Common myeloid progenitor, CD34-positive (primary cell): ENCODE measurements at regions not wholly inside any gene's neighbourhood (a gene's known extent, or its start where the extent isn't known, plus 50 kb on each side); places are given as distances from the start of the nearest gene placed in this dataset.

ENCODE experiments used
- CTCF ChIA-PET: fragments of 350-600 bp; sonication (Branson Sonifier 250); formaldehyde crosslinking; loops from one replicate; lab custom pipeline; 2021; ENCODE audit warnings: antibody characterized with exemption; lab: Charles Lee
- POLR2A ChIA-PET: fragments of 350-600 bp; sonication (Branson Sonifier 250); formaldehyde crosslinking; loops from one replicate; lab custom pipeline; 2021; ENCODE audit warnings: antibody characterized with exemption; lab: Charles Lee
- DNase-seq, 3 donors: peaks; one replicate each; pipeline versions ENCODE4 v3.0.0 to v3.0.0-alpha.2; 2013
- H3K27ac ChIP-seq, 2 experiments: 1 replicate in 1 of 2; 2 replicates in 1 of 2; pipeline ENCODE4 v1.7.0; 2013; ENCODE audit warnings: inconsistent platforms in 2 of 2, low read length in 2 of 2, mild to moderate bottlenecking in 2 of 2, low read depth in 1 of 2, moderate library complexity in 1 of 2; ENCODE audit not compliant: severe bottlenecking in 2 of 2, insufficient read depth in 1 of 2, poor library complexity in 1 of 2
- H3K27me3 ChIP-seq, 5 experiments: replicated peaks in 2 of 5; 1 replicate in 3 of 5; 2 replicates in 2 of 5; pipeline versions ENCODE4 v1.6.1 to v1.7.0; 2013; ENCODE audit warnings: low read length in 4 of 5, mild to moderate bottlenecking in 2 of 5, moderate library complexity in 2 of 5, inconsistent platforms in 1 of 5; ENCODE audit not compliant: insufficient read depth in 5 of 5, control insufficient read depth in 4 of 5
- H3K36me3 ChIP-seq, 4 experiments: 1 replicate in 2 of 4; 2 replicates in 2 of 4; pipeline versions ENCODE4 v1.6.1 to v1.7.0; 2013; ENCODE audit warnings: low read length in 3 of 4, control low read depth in 1 of 4, mild to moderate bottlenecking in 1 of 4; ENCODE audit not compliant: control insufficient read depth in 4 of 4, insufficient read depth in 4 of 4
- H3K4me1 ChIP-seq, 4 experiments: 1 replicate in 3 of 4; 2 replicates in 1 of 4; pipeline versions ENCODE4 v1.6.1 to v1.7.1; 2013; ENCODE audit warnings: low read length in 3 of 4, mild to moderate bottlenecking in 3 of 4, control low read depth in 1 of 4, inconsistent platforms in 1 of 4, moderate library complexity in 1 of 4; ENCODE audit not compliant: control insufficient read depth in 4 of 4, insufficient read depth in 4 of 4; ENCODE audit errors: control extremely low read depth in 1 of 4
- H3K4me3 ChIP-seq, 7 experiments: 1 replicate in 4 of 7; 2 replicates in 3 of 7; pipeline versions ENCODE4 v1.5.1 to v1.7.0; 2013; ENCODE audit warnings: mild to moderate bottlenecking in 7 of 7, low read length in 6 of 7, moderate library complexity in 6 of 7, inconsistent platforms in 2 of 7, low read depth in 2 of 7, control low read depth in 1 of 7; ENCODE audit not compliant: insufficient read depth in 4 of 7, control insufficient read depth in 1 of 7; ENCODE audit errors: extremely low read depth in 1 of 7
- H3K9me3 ChIP-seq, 5 experiments: 1 replicate in 4 of 5; 2 replicates in 1 of 5; pipeline versions ENCODE4 v1.6.1 to v1.7.1; 2013; ENCODE audit warnings: low read length in 4 of 5, mild to moderate bottlenecking in 2 of 5, inconsistent platforms in 1 of 5, low read depth in 1 of 5, moderate library complexity in 1 of 5; ENCODE audit not compliant: control insufficient read depth in 4 of 5, insufficient read depth in 2 of 5; ENCODE audit errors: control extremely low read depth in 1 of 5
- WGBS: methylation state at CpG from one replicate; pipeline ENCODE4 v1.1.5; 2013; ENCODE audit not compliant: insufficient coverage; 5-methylcytosine and 5-hydroxymethylcytosine counted together

- POLR2A ChIA-PET: no interaction called here
- DNase-seq: no peak
- Histone ChIP-seq H3K27ac (no peak overlapping the region), H3K27me3 (no peaks in the 10 kb centered on the region), H3K4me1 (no peaks in the 10 kb centered on the region), H3K36me3 (no peaks in the 10 kb centered on the region), H3K9me3 (no peaks in the 10 kb centered on the region), H3K4me3 (no peak overlapping the region)
- no CpG with 5 or more reads among the region's 1 CpG for WGBS
- CTCF ChIA-PET: interaction anchor here (0.9 kb wide), 1 partner anchor 18 kb away, joined by 3 read pairs; no protein-coding TSS in a partner anchor
These were observed 200.0 kb upstream of the DTNBP1 start for GRCh38 chr6:15862810-15863209.

GRCh38 chr6:15861486-15861885 is 198.7 kb upstream of the DTNBP1 start:
- Histone ChIP-seq H3K27ac (no peak overlapping the region), H3K4me1 (no peaks in the 10 kb centered on the region), H3K27me3 (no peaks in the 10 kb centered on the region), H3K9me3 (no peaks in the 10 kb centered on the region), H3K36me3 (no peaks in the 10 kb centered on the region), H3K4me3 (no peak overlapping the region)
- no peak for DNase-seq
- no CpG with 5 or more reads among the region's 3 CpGs for WGBS
- ChIA-PET CTCF (no interaction called here), POLR2A (no interaction called here)

GRCh38 chr6:15854826-15855710 is 192.2 kb upstream of the DTNBP1 start:
- DNase-seq: no peak
- 83% methylated on average over 3 of the region's 7 CpGs for WGBS
- Histone ChIP-seq H3K4me3 (no peak overlapping the region), H3K9me3 (no peaks in the 10 kb centered on the region), H3K27ac (no peak overlapping the region), H3K36me3 (no peaks in the 10 kb centered on the region), H3K27me3 (no peaks in the 10 kb centered on the region), H3K4me1 (no peaks in the 10 kb centered on the region)
- CTCF ChIA-PET: interaction anchor here (0.8 to 1.0 kb wide), 3 partner anchors 9 to 30 kb away, joined by 3 read pairs; no protein-coding TSS in a partner anchor
- POLR2A ChIA-PET: no interaction called here

GRCh38 chr6:15854378-15854777 is 191.6 kb upstream of the DTNBP1 start:
- Histone ChIP-seq H3K27ac (no peak overlapping the region), H3K4me3 (no peak overlapping the region), H3K27me3 (no peaks in the 10 kb centered on the region), H3K9me3 (no peaks in the 10 kb centered on the region), H3K36me3 (no peaks in the 10 kb centered on the region), H3K4me1 (no peaks in the 10 kb centered on the region)
- POLR2A ChIA-PET: no interaction called here
- 100% methylated on average over 1 of the region's 1 CpG for WGBS
- DNase-seq: no peak
- CTCF ChIA-PET: interaction anchor here (0.8 to 1.0 kb wide), 3 partner anchors 8 to 29 kb away, joined by 3 read pairs; no protein-coding TSS in a partner anchor

- CTCF ChIA-PET: interaction anchor here (0.8 kb wide), 1 partner anchor 178 kb away, joined by 3 read pairs; no protein-coding TSS in a partner anchor
- Histone ChIP-seq H3K27me3 (no peaks in the 10 kb centered on the region), H3K4me3 (no peak overlapping the region), H3K9me3 (no peaks in the 10 kb centered on the region), H3K36me3 (no peaks in the 10 kb centered on the region), H3K4me1 (no peaks in the 10 kb centered on the region), H3K27ac (no peak overlapping the region)
- POLR2A ChIA-PET: no interaction called here
- no peak for DNase-seq
- whole genome bisulfite sequencing: no CpG with 5 or more reads among the region's 1 CpG
These were observed 190.4 kb upstream of the DTNBP1 start for GRCh38 chr6:15853259-15853658.

- ChIA-PET POLR2A (no interaction called here), CTCF (no interaction called here)
- WGBS: 95% methylated on average over 2 of the region's 2 CpGs
- H3K36me3 ChIP-seq: no peaks in the 10 kb centered on the region
- H3K9me3 ChIP-seq: no peaks in the 10 kb centered on the region
- H3K27me3 ChIP-seq: no peaks in the 10 kb centered on the region
- no peak overlapping the region for H3K4me3 ChIP-seq
- no peak overlapping the region for H3K27ac ChIP-seq
- no peak for DNase-seq
- H3K4me1 ChIP-seq: no peaks in the 10 kb centered on the region
These were observed 189.5 kb upstream of the DTNBP1 start for GRCh38 chr6:15852289-15852688.

- ChIA-PET CTCF (interaction anchor here (0.6 kb wide), 1 partner anchor 39 kb away, joined by 3 read pairs; no protein-coding TSS in a partner anchor), POLR2A (no interaction called here)
- H3K4me3 ChIP-seq: no peak overlapping the region
- H3K27ac ChIP-seq: no peak overlapping the region
- WGBS: 100% methylated on average over 3 of the region's 4 CpGs
- no peaks in the 10 kb centered on the region for H3K9me3 ChIP-seq
- no peaks in the 10 kb centered on the region for H3K36me3 ChIP-seq
- no peaks in the 10 kb centered on the region for H3K27me3 ChIP-seq
- no peaks in the 10 kb centered on the region for H3K4me1 ChIP-seq
- DNase-seq: no peak
These were observed 186.6 kb upstream of the DTNBP1 start for GRCh38 chr6:15849395-15849794.
